Esophagus muscularis mucosa (tissue), 3 donors: ENCODE measurements at regions not wholly inside any gene's neighbourhood (a gene's known extent, or its start where the extent isn't known, plus 50 kb on each side); places are given as distances from the start of the nearest gene placed in this dataset.

Experiments used
- POLR2A ChIP-seq: fragments of 450-650 bp; IDR thresholded peaks from one replicate; pipeline ENCODE4 v1.6.1; 2017; ENCODE audit warnings: antibody characterized with exemption, moderate library complexity, mild to moderate bottlenecking, low read depth
- POLR2AphosphoS5 ChIP-seq, 2 donors: sonication (generic); formaldehyde crosslinking; IDR thresholded peaks; one replicate each; pipeline ENCODE4 v1.6.1; 2017; ENCODE audit warnings: antibody characterized with exemption in 2 of 2
- TF ChIP-seq, protein P1 (sequence below), 3 experiments: fragments of 200-600 bp in 2 of 3; fragments of 450-650 bp in 1 of 3; sonication (generic) in 2 of 3; IDR thresholded peaks; one replicate each; pipeline ENCODE4 v1.5.1; 2017 to 2019; ENCODE audit warnings: antibody characterized with exemption in 3 of 3, mild to moderate bottlenecking in 2 of 3, moderate library complexity in 1 of 3

DNA sequence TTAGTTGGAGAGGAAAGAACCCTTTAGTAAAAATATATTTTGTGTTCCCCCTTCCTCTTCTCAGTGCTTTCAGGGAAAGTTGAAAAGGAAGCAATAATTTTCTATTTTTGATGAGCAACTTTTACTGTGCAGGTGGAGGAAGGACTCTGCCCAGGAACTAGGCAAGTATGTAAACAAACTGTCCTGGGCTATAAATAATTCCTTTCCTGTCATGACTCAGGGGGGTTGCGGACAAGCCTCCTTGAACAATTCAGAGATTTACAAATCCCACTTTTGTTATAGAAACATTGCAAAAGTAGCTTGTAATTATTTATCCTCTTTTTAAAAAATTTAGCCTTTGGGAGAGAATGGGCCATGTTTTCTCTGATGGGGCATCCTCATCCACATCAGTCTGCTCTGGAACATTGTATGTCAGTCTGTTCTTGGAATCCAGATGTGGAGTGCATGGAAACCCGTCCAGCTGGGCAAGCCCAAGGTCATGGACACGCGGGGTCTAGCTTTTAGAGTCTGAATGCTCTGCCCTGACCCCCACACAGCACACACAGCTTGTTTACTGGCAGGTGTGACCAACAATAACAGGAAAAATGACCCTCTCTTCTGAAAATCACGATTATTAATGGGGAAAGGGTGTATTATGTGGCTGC, 127.6 kb downstream of the GADD45G start:
- TF ChIP-seq, protein P1, sequence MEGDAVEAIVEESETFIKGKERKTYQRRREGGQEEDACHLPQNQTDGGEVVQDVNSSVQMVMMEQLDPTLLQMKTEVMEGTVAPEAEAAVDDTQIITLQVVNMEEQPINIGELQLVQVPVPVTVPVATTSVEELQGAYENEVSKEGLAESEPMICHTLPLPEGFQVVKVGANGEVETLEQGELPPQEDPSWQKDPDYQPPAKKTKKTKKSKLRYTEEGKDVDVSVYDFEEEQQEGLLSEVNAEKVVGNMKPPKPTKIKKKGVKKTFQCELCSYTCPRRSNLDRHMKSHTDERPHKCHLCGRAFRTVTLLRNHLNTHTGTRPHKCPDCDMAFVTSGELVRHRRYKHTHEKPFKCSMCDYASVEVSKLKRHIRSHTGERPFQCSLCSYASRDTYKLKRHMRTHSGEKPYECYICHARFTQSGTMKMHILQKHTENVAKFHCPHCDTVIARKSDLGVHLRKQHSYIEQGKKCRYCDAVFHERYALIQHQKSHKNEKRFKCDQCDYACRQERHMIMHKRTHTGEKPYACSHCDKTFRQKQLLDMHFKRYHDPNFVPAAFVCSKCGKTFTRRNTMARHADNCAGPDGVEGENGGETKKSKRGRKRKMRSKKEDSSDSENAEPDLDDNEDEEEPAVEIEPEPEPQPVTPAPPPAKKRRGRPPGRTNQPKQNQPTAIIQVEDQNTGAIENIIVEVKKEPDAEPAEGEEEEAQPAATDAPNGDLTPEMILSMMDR (IDR thresholded peaks at IDR 0.05), result no peak
- TF ChIP-seq POLR2AphosphoS5 (IDR thresholded peaks at IDR 0.05) (peak in 1 of 2 donors; percentile 39), POLR2A (no peak)
